ENCODE measurements at regions not wholly inside any gene's neighbourhood (a gene's known extent, or its start where the extent isn't known, plus 50 kb on each side); places are given as distances from the start of the nearest gene placed in this dataset.

- no peak for TF ChIP-seq CTCF (IDR thresholded peaks at IDR 0.05)
- no peak for TF ChIP-seq POLR2A (IDR thresholded peaks at IDR 0.05)
- no peak for TF ChIP-seq POLR2AphosphoS5 (IDR thresholded peaks at IDR 0.05)
These were observed 240.6 kb downstream of the RBM19 start for GRCh38 chr12:113725557-113725876.

All from sigmoid colon (tissue), 4 donors.